SK-N-SH (cell line): ENCODE measurements at regions not wholly inside any gene's neighbourhood (a gene's known extent, or its start where the extent isn't known, plus 50 kb on each side); places are given as distances from the start of the nearest gene placed in this dataset.

Experiments
- CHD2 ChIP-seq: fragments of 150-350 bp; IDR thresholded peaks from 2 replicates; pipeline ENCODE4 v1.6.1; 2018; ENCODE audit warnings: low read length; ENCODE audit not compliant: partially characterized antibody
- EP300 ChIP-seq, 2 experiments: IDR thresholded peaks; 2 replicates each; pipeline versions ENCODE4 v1.4.0 to v1.6.1; 2012; ENCODE audit warnings: borderline replicate concordance in 1 of 2, low read depth in 1 of 2, low read length in 1 of 2
- EZH2phosphoT487 ChIP-seq: fragments of 200-600 bp; sonication (generic); IDR thresholded peaks from 2 replicates; pipeline ENCODE4 v1.6.1; 2017; ENCODE audit warnings: low read depth, mixed run types, mild to moderate bottlenecking, antibody characterized with exemption, moderate library complexity, borderline replicate concordance
- FOXJ3 ChIP-seq: sonication (generic); formaldehyde crosslinking; IDR thresholded peaks from 2 replicates; pipeline ENCODE4 v1.5.1; 2020; ENCODE audit warnings: mild to moderate bottlenecking, missing genetic modification reagents
- FOXM1 ChIP-seq: IDR thresholded peaks from 2 replicates; pipeline ENCODE4 v1.4.0; 2012; ENCODE audit warnings: low read depth, mild to moderate bottlenecking
- GATA2 ChIP-seq: sonication (generic); formaldehyde crosslinking; IDR thresholded peaks from 2 replicates; pipeline ENCODE4 v1.5.0; 2020; ENCODE audit warnings: mild to moderate bottlenecking, missing genetic modification reagents
- NRF1 ChIP-seq: IDR thresholded peaks from 2 replicates; pipeline ENCODE4 v1.6.1; 2012; ENCODE audit warnings: low read depth, mild to moderate bottlenecking, low read length
- POLR2AphosphoS5 ChIP-seq: IDR thresholded peaks from 2 replicates; pipeline ENCODE4 v1.6.1; 2012; ENCODE audit warnings: low read depth, low read length
- REST ChIP-seq: IDR thresholded peaks from 2 replicates; pipeline ENCODE4 v1.6.1; 2012; ENCODE audit warnings: mild to moderate bottlenecking, low read depth, low read length, moderate library complexity
- RXRA ChIP-seq: IDR thresholded peaks from 2 replicates; pipeline ENCODE4 v1.4.0; 2012; ENCODE audit warnings: low read depth, mild to moderate bottlenecking, borderline replicate concordance
- SIN3A ChIP-seq: IDR thresholded peaks from 2 replicates; pipeline ENCODE4 v1.6.1; 2012; ENCODE audit warnings: low read depth, mild to moderate bottlenecking, low read length, moderate library complexity, borderline replicate concordance
- SMC3 ChIP-seq: IDR thresholded peaks from 2 replicates; pipeline ENCODE4 v1.6.1; 2012; ENCODE audit warnings: low read depth, low read length, improper control_type of control experiment
- TF ChIP-seq, protein P1 (sequence below): IDR thresholded peaks from 2 replicates; pipeline ENCODE4 v1.4.0; 2012; ENCODE audit warnings: low read depth, borderline replicate concordance
- TF ChIP-seq, protein P2 (sequence below): fragments of 200-600 bp; sonication (generic); IDR thresholded peaks from 2 replicates; pipeline ENCODE4 v1.6.1; 2017; ENCODE audit warnings: antibody characterized with exemption, mild to moderate bottlenecking, moderate library complexity

- TF ChIP-seq, protein P1, sequence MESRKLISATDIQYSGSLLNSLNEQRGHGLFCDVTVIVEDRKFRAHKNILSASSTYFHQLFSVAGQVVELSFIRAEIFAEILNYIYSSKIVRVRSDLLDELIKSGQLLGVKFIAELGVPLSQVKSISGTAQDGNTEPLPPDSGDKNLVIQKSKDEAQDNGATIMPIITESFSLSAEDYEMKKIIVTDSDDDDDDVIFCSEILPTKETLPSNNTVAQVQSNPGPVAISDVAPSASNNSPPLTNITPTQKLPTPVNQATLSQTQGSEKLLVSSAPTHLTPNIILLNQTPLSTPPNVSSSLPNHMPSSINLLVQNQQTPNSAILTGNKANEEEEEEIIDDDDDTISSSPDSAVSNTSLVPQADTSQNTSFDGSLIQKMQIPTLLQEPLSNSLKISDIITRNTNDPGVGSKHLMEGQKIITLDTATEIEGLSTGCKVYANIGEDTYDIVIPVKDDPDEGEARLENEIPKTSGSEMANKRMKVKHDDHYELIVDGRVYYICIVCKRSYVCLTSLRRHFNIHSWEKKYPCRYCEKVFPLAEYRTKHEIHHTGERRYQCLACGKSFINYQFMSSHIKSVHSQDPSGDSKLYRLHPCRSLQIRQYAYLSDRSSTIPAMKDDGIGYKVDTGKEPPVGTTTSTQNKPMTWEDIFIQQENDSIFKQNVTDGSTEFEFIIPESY: peak; percentile 68
- peak; percentile 59; the same call in 1 of the 2 replicates for TF ChIP-seq RXRA
- no peak for TF ChIP-seq SMC3
- no peak for TF ChIP-seq CHD2
- no peak for TF ChIP-seq FOXJ3
- TF ChIP-seq REST: no peak
- TF ChIP-seq EZH2phosphoT487: no peak
- TF ChIP-seq FOXM1: peak; percentile 56; the same call in 1 of the 2 replicates
- TF ChIP-seq, protein P2, sequence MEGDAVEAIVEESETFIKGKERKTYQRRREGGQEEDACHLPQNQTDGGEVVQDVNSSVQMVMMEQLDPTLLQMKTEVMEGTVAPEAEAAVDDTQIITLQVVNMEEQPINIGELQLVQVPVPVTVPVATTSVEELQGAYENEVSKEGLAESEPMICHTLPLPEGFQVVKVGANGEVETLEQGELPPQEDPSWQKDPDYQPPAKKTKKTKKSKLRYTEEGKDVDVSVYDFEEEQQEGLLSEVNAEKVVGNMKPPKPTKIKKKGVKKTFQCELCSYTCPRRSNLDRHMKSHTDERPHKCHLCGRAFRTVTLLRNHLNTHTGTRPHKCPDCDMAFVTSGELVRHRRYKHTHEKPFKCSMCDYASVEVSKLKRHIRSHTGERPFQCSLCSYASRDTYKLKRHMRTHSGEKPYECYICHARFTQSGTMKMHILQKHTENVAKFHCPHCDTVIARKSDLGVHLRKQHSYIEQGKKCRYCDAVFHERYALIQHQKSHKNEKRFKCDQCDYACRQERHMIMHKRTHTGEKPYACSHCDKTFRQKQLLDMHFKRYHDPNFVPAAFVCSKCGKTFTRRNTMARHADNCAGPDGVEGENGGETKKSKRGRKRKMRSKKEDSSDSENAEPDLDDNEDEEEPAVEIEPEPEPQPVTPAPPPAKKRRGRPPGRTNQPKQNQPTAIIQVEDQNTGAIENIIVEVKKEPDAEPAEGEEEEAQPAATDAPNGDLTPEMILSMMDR: no peak
- no peak for TF ChIP-seq NRF1
- no peak for TF ChIP-seq GATA2
- peak in 1 of 2 experiments; percentile 98; a peak in 2 of 4 replicates for TF ChIP-seq EP300 (IDR thresholded peaks at IDR 0.05; ENCODE audit: borderline replicate concordance in 1 of 2, low read depth in 1 of 2, low read length in 1 of 2)
- peak; percentile 50; the same call in 1 of the 2 replicates for TF ChIP-seq POLR2AphosphoS5
- TF ChIP-seq SIN3A: no peak
These were observed 86.1 kb upstream of the PNPT1 start (continued) for GRCh38 chr2:55779459-55780421.
